Osteoblast (primary cell): ENCODE measurements at regions not wholly inside any gene's neighbourhood (a gene's known extent, or its start where the extent isn't known, plus 50 kb on each side); places are given as distances from the start of the nearest gene placed in this dataset.

Experiments
- DNase-seq: peaks from one replicate; pipeline ENCODE4 v3.0.0; 2011; ENCODE audit warnings: low spot score, mixed read lengths; ENCODE audit not compliant: insufficient read length; ENCODE audit errors: missing footprints
- H2AFZ ChIP-seq: 2 replicates; pipeline ENCODE4 v1.6.0; 2011; ENCODE audit warnings: mild to moderate bottlenecking, low read length
- H3K27ac ChIP-seq: 2 replicates; pipeline ENCODE4 v1.5.1; 2011; ENCODE audit warnings: mild to moderate bottlenecking, low read depth, low read length, moderate library complexity
- H3K27me3 ChIP-seq: 2 replicates; pipeline ENCODE4 v1.6.0; 2012; ENCODE audit warnings: mild to moderate bottlenecking, control low read depth, inconsistent platforms, low read length, moderate library complexity; ENCODE audit not compliant: insufficient read depth
- H3K36me3 ChIP-seq: 2 replicates; pipeline ENCODE4 v1.5.1; 2011; ENCODE audit warnings: mild to moderate bottlenecking, low read length, control low read depth, moderate library complexity; ENCODE audit not compliant: insufficient read depth
- H3K4me1 ChIP-seq: 2 replicates; pipeline ENCODE4 v1.5.1; 2011; ENCODE audit warnings: mild to moderate bottlenecking, low read length, control low read depth, moderate library complexity; ENCODE audit not compliant: insufficient read depth
- H3K4me2 ChIP-seq: 2 replicates; pipeline ENCODE4 v1.6.0; 2011; ENCODE audit warnings: mild to moderate bottlenecking, low read length; ENCODE audit not compliant: insufficient read depth
- H3K4me3 ChIP-seq: fragments of 200-600 bp; sonication (generic); 3 replicates; pipeline ENCODE4 v1.5.1; 2012; ENCODE audit warnings: mild to moderate bottlenecking, low read length, inconsistent platforms; ENCODE audit not compliant: insufficient read depth
- H3K79me2 ChIP-seq: 2 replicates; pipeline ENCODE4 v1.6.0; 2012; ENCODE audit warnings: mild to moderate bottlenecking, low read length, control low read depth, inconsistent platforms; ENCODE audit not compliant: insufficient read depth
- H3K9me3 ChIP-seq: 2 replicates; pipeline ENCODE4 v1.5.1; 2011; ENCODE audit warnings: low read depth, low read length, control low read depth
- H4K20me1 ChIP-seq: 2 replicates; pipeline ENCODE4 v1.6.0; 2012; ENCODE audit warnings: mild to moderate bottlenecking, low read length, control low read depth; ENCODE audit not compliant: insufficient read depth
- CTCF ChIP-seq: IDR thresholded peaks from 2 replicates; pipeline ENCODE4 v1.5.1; 2011; ENCODE audit warnings: mild to moderate bottlenecking, low read depth, low read length, moderate library complexity; ENCODE audit errors: extremely low read depth

- H3K36me3 ChIP-seq = no peaks in the 10 kb centered on the region
- no peaks in the 10 kb centered on the region for H3K9me3 ChIP-seq
- H3K27me3 ChIP-seq = no peaks in the 10 kb centered on the region
- TF ChIP-seq CTCF = no peak
- no peaks in the 10 kb centered on the region for H3K4me1 ChIP-seq
- no peak for DNase-seq
- H3K4me2 ChIP-seq = no peak overlapping the region
- no peaks in the 10 kb centered on the region for H4K20me1 ChIP-seq
- no peak overlapping the region for H3K27ac ChIP-seq
- H3K4me3 ChIP-seq = no peak overlapping the region
- H2AFZ ChIP-seq = no peak overlapping the region
- H3K79me2 ChIP-seq = no peaks in the 10 kb centered on the region
These were observed 602.6 kb upstream of the VRK2 start for GRCh38 chr2:57443973-57444521.

GRCh38 chr2:57444752-57445430 lies 601.7 kb upstream of the VRK2 start:
- Histone ChIP-seq H3K4me1 (no peaks in the 10 kb centered on the region), H3K9me3 (no peaks in the 10 kb centered on the region), H4K20me1 (no peaks in the 10 kb centered on the region), H3K36me3 (no peaks in the 10 kb centered on the region), H3K27ac (no peak overlapping the region), H3K79me2 (no peaks in the 10 kb centered on the region), H2AFZ (no peak overlapping the region), H3K27me3 (no peaks in the 10 kb centered on the region), H3K4me3 (no peak overlapping the region), H3K4me2 (no peak overlapping the region)
- TF ChIP-seq CTCF = no peak
- no peak for DNase-seq

GRCh38 chr2:57448816-57449215 lies 597.8 kb upstream of the VRK2 start:
- Histone ChIP-seq H3K27me3 (no peaks in the 10 kb centered on the region), H3K4me3 (no peak overlapping the region), H3K36me3 (no peaks in the 10 kb centered on the region), H4K20me1 (no peaks in the 10 kb centered on the region), H3K9me3 (no peaks in the 10 kb centered on the region), H3K4me1 (no peaks in the 10 kb centered on the region), H3K4me2 (no peak overlapping the region), H2AFZ (no peak overlapping the region), H3K79me2 (no peaks in the 10 kb centered on the region), H3K27ac (no peak overlapping the region)
- no peak for TF ChIP-seq CTCF
- no peak for DNase-seq

GRCh38 chr2:57450170-57450569 lies 596.4 kb upstream of the VRK2 start:
- H3K9me3 ChIP-seq = no peaks in the 10 kb centered on the region
- no peak overlapping the region for H3K4me2 ChIP-seq
- H3K4me3 ChIP-seq = no peak overlapping the region
- H3K27me3 ChIP-seq = no peaks in the 10 kb centered on the region
- no peak for DNase-seq
- no peak for TF ChIP-seq CTCF
- no peaks in the 10 kb centered on the region for H3K79me2 ChIP-seq
- H3K27ac ChIP-seq = no peak overlapping the region
- no peaks in the 10 kb centered on the region for H3K36me3 ChIP-seq
- H2AFZ ChIP-seq = no peak overlapping the region
- no peaks in the 10 kb centered on the region for H4K20me1 ChIP-seq
- no peaks in the 10 kb centered on the region for H3K4me1 ChIP-seq
